22Rv1 (cell line): ENCODE measurements at regions not wholly inside any gene's neighbourhood (a gene's known extent, or its start where the extent isn't known, plus 50 kb on each side); places are given as distances from the start of the nearest gene placed in this dataset.

Experiments
- ZFX ChIP-seq: fragments of 450-650 bp; IDR thresholded peaks from 2 replicates; pipeline ENCODE4 v1.6.1; 2017; ENCODE audit warnings: antibody characterized with exemption, borderline replicate concordance
- TF ChIP-seq, protein P1 (sequence below): fragments of 450-650 bp; IDR thresholded peaks from 2 replicates; pipeline ENCODE4 v1.5.1; 2017; ENCODE audit warnings: mild to moderate bottlenecking

DNA sequence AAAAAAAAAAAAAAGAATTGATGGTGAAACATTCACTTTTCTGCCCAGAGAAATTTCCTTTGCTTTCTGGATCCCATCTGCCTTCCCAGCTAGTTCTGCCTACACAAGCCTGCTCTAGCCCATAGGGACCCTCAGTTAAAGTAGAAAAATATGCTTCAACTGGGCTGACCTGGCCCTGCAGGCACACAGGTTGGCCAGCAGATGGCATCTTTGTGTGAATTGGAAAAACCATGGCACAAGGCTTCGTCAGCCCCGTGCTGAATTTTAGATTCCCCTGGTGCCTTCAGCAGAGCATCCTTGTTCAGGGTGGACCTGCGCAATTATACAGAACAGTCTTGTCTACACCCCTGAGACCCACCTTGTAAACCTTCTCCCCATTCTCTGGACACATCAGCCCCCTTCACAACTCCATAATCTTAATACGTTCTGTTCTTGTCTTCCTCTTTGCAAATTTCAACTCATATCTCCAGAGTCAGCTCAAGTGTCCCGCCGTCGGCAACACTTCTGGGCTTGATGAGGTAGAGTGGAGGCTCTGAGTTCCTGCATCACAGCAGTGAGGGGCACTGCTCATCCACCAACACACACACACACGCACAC, 114.5 kb downstream of the INSIG2 start:
- TF ChIP-seq, protein P1, sequence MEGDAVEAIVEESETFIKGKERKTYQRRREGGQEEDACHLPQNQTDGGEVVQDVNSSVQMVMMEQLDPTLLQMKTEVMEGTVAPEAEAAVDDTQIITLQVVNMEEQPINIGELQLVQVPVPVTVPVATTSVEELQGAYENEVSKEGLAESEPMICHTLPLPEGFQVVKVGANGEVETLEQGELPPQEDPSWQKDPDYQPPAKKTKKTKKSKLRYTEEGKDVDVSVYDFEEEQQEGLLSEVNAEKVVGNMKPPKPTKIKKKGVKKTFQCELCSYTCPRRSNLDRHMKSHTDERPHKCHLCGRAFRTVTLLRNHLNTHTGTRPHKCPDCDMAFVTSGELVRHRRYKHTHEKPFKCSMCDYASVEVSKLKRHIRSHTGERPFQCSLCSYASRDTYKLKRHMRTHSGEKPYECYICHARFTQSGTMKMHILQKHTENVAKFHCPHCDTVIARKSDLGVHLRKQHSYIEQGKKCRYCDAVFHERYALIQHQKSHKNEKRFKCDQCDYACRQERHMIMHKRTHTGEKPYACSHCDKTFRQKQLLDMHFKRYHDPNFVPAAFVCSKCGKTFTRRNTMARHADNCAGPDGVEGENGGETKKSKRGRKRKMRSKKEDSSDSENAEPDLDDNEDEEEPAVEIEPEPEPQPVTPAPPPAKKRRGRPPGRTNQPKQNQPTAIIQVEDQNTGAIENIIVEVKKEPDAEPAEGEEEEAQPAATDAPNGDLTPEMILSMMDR, result peak; percentile 69
- TF ChIP-seq ZFX, result no peak
